ENCODE measurements at regions not wholly inside any gene's neighbourhood (a gene's known extent, or its start where the extent isn't known, plus 50 kb on each side); places are given as distances from the start of the nearest gene placed in this dataset.

DNA sequence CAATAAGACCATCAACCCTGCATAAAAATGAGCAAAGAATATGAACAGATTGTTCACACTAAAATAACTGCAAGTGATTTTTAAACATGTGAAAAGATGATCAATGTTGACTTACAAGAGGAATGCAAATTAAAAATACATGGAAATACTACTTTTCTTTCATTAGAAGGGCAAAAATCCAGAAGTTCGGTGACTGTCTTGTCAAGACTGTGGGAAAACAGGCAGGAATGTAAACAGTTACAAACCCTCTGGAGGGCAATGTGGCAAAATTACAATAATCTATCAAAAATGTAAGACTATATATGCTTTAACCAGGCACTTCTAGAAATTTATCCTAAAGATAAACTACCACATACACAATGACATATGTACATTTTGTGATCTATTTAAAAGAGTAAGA, 86.7 kb downstream of the TNFAIP3 start:
- TF ChIP-seq, protein P1, sequence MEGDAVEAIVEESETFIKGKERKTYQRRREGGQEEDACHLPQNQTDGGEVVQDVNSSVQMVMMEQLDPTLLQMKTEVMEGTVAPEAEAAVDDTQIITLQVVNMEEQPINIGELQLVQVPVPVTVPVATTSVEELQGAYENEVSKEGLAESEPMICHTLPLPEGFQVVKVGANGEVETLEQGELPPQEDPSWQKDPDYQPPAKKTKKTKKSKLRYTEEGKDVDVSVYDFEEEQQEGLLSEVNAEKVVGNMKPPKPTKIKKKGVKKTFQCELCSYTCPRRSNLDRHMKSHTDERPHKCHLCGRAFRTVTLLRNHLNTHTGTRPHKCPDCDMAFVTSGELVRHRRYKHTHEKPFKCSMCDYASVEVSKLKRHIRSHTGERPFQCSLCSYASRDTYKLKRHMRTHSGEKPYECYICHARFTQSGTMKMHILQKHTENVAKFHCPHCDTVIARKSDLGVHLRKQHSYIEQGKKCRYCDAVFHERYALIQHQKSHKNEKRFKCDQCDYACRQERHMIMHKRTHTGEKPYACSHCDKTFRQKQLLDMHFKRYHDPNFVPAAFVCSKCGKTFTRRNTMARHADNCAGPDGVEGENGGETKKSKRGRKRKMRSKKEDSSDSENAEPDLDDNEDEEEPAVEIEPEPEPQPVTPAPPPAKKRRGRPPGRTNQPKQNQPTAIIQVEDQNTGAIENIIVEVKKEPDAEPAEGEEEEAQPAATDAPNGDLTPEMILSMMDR (IDR thresholded peaks at IDR 0.05), result no peak
- no peak for TF ChIP-seq POLR2A (IDR thresholded peaks at IDR 0.05)
